SK-N-SH (cell line): ENCODE measurements at regions not wholly inside any gene's neighbourhood (a gene's known extent, or its start where the extent isn't known, plus 50 kb on each side); places are given as distances from the start of the nearest gene placed in this dataset.

Experiments used
- CTCF ChIP-seq: fragments of 200-600 bp; sonication (generic); IDR thresholded peaks from 2 replicates; pipeline ENCODE4 v1.6.1; 2017; ENCODE audit warnings: antibody characterized with exemption, mild to moderate bottlenecking, moderate library complexity
- EP300 ChIP-seq, 2 experiments: IDR thresholded peaks; 2 replicates each; pipeline versions ENCODE4 v1.4.0 to v1.6.1; 2012; ENCODE audit warnings: borderline replicate concordance in 1 of 2, low read depth in 1 of 2, low read length in 1 of 2
- EZH2phosphoT487 ChIP-seq: fragments of 200-600 bp; sonication (generic); IDR thresholded peaks from 2 replicates; pipeline ENCODE4 v1.6.1; 2017; ENCODE audit warnings: low read depth, mixed run types, mild to moderate bottlenecking, antibody characterized with exemption, moderate library complexity, borderline replicate concordance
- FOXJ3 ChIP-seq: sonication (generic); formaldehyde crosslinking; IDR thresholded peaks from 2 replicates; pipeline ENCODE4 v1.5.1; 2020; ENCODE audit warnings: mild to moderate bottlenecking, missing genetic modification reagents
- GABPA ChIP-seq: IDR thresholded peaks from 2 replicates; pipeline ENCODE4 v1.4.0; 2012; ENCODE audit warnings: low read depth, mild to moderate bottlenecking
- POLR2AphosphoS5 ChIP-seq: IDR thresholded peaks from 2 replicates; pipeline ENCODE4 v1.6.1; 2012; ENCODE audit warnings: low read depth, low read length
- RAD21 ChIP-seq: IDR thresholded peaks from 2 replicates; pipeline ENCODE4 v1.6.1; 2012; ENCODE audit warnings: mild to moderate bottlenecking, low read length
- RCOR1 ChIP-seq: fragments of 150-350 bp; IDR thresholded peaks from 2 replicates; pipeline ENCODE4 v1.6.1; 2017; ENCODE audit warnings: antibody characterized with exemption, low read length
- TAF1 ChIP-seq: IDR thresholded peaks from 2 replicates; pipeline ENCODE4 v1.6.1; 2012; ENCODE audit warnings: low read depth, mild to moderate bottlenecking, low read length, moderate library complexity, borderline replicate concordance
- USF1 ChIP-seq: IDR thresholded peaks from 2 replicates; pipeline ENCODE4 v1.4.0; 2012; ENCODE audit warnings: low read depth, borderline replicate concordance
- TF ChIP-seq, protein P1 (sequence below): IDR thresholded peaks from 2 replicates; pipeline ENCODE4 v1.4.0; 2012; ENCODE audit warnings: low read depth, borderline replicate concordance

GRCh38 chr9:81225596-81225995 is 463.8 kb downstream of the TLE1 start:
- TF ChIP-seq CTCF (no peak), EP300 (IDR thresholded peaks at IDR 0.05; ENCODE audit: borderline replicate concordance in 1 of 2, low read depth in 1 of 2, low read length in 1 of 2) (no peak), RAD21 (no peak), USF1 (no peak), GABPA (no peak), TAF1 (no peak), RCOR1 (no peak), EZH2phosphoT487 (no peak), POLR2AphosphoS5 (no peak), FOXJ3 (CRISPR knock-in tag) (no peak)
- TF ChIP-seq, protein P1, sequence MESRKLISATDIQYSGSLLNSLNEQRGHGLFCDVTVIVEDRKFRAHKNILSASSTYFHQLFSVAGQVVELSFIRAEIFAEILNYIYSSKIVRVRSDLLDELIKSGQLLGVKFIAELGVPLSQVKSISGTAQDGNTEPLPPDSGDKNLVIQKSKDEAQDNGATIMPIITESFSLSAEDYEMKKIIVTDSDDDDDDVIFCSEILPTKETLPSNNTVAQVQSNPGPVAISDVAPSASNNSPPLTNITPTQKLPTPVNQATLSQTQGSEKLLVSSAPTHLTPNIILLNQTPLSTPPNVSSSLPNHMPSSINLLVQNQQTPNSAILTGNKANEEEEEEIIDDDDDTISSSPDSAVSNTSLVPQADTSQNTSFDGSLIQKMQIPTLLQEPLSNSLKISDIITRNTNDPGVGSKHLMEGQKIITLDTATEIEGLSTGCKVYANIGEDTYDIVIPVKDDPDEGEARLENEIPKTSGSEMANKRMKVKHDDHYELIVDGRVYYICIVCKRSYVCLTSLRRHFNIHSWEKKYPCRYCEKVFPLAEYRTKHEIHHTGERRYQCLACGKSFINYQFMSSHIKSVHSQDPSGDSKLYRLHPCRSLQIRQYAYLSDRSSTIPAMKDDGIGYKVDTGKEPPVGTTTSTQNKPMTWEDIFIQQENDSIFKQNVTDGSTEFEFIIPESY: no peak
